ENCODE measurements at regions not wholly inside any gene's neighbourhood (a gene's known extent, or its start where the extent isn't known, plus 50 kb on each side); places are given as distances from the start of the nearest gene placed in this dataset.

GRCh38 chr12:107983756-107984472, 145.2 kb upstream of the WSCD2 start:
- H3K27ac ChIP-seq (ENCODE audit: low read length) = no peak overlapping the region
- no peaks in the 10 kb centered on the region for H3K36me3 ChIP-seq (ENCODE audit: insufficient read depth, low read depth, low read length)
- H3K9ac ChIP-seq (ENCODE audit: low read depth, low read length) = no peak overlapping the region
- H3K4me3 ChIP-seq (ENCODE audit: low read length) = no peak overlapping the region
- peaks cover 11% of the 10 kb centered on the region; the same call in 1 of the 2 replicates for H3K27me3 ChIP-seq (ENCODE audit: insufficient read depth, low read length)
- H3K4me1 ChIP-seq (ENCODE audit: insufficient read depth, low read length) = no peaks in the 10 kb centered on the region
- H3K9me3 ChIP-seq (ENCODE audit: insufficient read depth, low read depth, low read length) = no peaks in the 10 kb centered on the region

GRCh38 chr12:107984973-107985372, 144.1 kb upstream of the WSCD2 start:
- no peak overlapping the region for H3K9ac ChIP-seq (ENCODE audit: low read depth, low read length)
- no peak overlapping the region for H3K4me3 ChIP-seq (ENCODE audit: low read length)
- no peaks in the 10 kb centered on the region for H3K4me1 ChIP-seq (ENCODE audit: insufficient read depth, low read length)
- H3K27ac ChIP-seq (ENCODE audit: low read length) = no peak overlapping the region
- H3K27me3 ChIP-seq (ENCODE audit: insufficient read depth, low read length) = peaks cover 11% of the 10 kb centered on the region; the same call in 1 of the 2 replicates
- H3K36me3 ChIP-seq (ENCODE audit: insufficient read depth, low read depth, low read length) = no peaks in the 10 kb centered on the region
- H3K9me3 ChIP-seq (ENCODE audit: insufficient read depth, low read depth, low read length) = no peaks in the 10 kb centered on the region

- H3K27me3 ChIP-seq (ENCODE audit: insufficient read depth, low read length) = peaks cover 11% of the 10 kb centered on the region; the same call in 1 of the 2 replicates
- H3K4me3 ChIP-seq (ENCODE audit: low read length) = no peak overlapping the region
- H3K9me3 ChIP-seq (ENCODE audit: insufficient read depth, low read depth, low read length) = no peaks in the 10 kb centered on the region
Observed at GRCh38 chr12:107986183-107986582, 142.9 kb upstream of the WSCD2 start.

GRCh38 chr12:107990325-107990724, 138.8 kb upstream of the WSCD2 start:
- Histone ChIP-seq H3K9me3 (ENCODE audit: insufficient read depth, low read depth, low read length) (no peaks in the 10 kb centered on the region), H3K9ac (ENCODE audit: low read depth, low read length) (no peak overlapping the region), H3K36me3 (ENCODE audit: insufficient read depth, low read depth, low read length) (no peaks in the 10 kb centered on the region), H3K4me1 (ENCODE audit: insufficient read depth, low read length) (no peaks in the 10 kb centered on the region), H3K27me3 (ENCODE audit: insufficient read depth, low read length) (peaks cover 4% of the 10 kb centered on the region; the same call in 1 of the 2 replicates), H3K27ac (ENCODE audit: low read length) (no peak overlapping the region), H3K4me3 (ENCODE audit: low read length) (no peak overlapping the region)

More at GRCh38 chr12:107986183-107986582, 142.9 kb upstream of the WSCD2 start:
- H3K27ac ChIP-seq (ENCODE audit: low read length) = no peak overlapping the region
- no peak overlapping the region for H3K9ac ChIP-seq (ENCODE audit: low read depth, low read length)
- no peaks in the 10 kb centered on the region for H3K36me3 ChIP-seq (ENCODE audit: insufficient read depth, low read depth, low read length)
- H3K4me1 ChIP-seq (ENCODE audit: insufficient read depth, low read length) = no peaks in the 10 kb centered on the region

GRCh38 chr12:107992029-107992428, 137.1 kb upstream of the WSCD2 start:
- Histone ChIP-seq H3K4me3 (ENCODE audit: low read length) (no peak overlapping the region), H3K36me3 (ENCODE audit: insufficient read depth, low read depth, low read length) (no peaks in the 10 kb centered on the region), H3K4me1 (ENCODE audit: insufficient read depth, low read length) (no peaks in the 10 kb centered on the region)

GRCh38 chr12:107992870-107993451, 136.1 kb upstream of the WSCD2 start:
- Histone ChIP-seq H3K36me3 (ENCODE audit: insufficient read depth, low read depth, low read length) (no peaks in the 10 kb centered on the region), H3K9me3 (ENCODE audit: insufficient read depth, low read depth, low read length) (no peaks in the 10 kb centered on the region), H3K27me3 (ENCODE audit: insufficient read depth, low read length) (peaks cover 4% of the 10 kb centered on the region; the same call in 1 of the 2 replicates), H3K9ac (ENCODE audit: low read depth, low read length) (no peak overlapping the region), H3K4me1 (ENCODE audit: insufficient read depth, low read length) (no peaks in the 10 kb centered on the region), H3K27ac (ENCODE audit: low read length) (no peak overlapping the region), H3K4me3 (ENCODE audit: low read length) (no peak overlapping the region)

More at GRCh38 chr12:107992029-107992428, 137.1 kb upstream of the WSCD2 start:
- no peak overlapping the region for H3K27ac ChIP-seq (ENCODE audit: low read length)
- H3K9me3 ChIP-seq (ENCODE audit: insufficient read depth, low read depth, low read length) = no peaks in the 10 kb centered on the region
- H3K27me3 ChIP-seq (ENCODE audit: insufficient read depth, low read length) = peaks cover 4% of the 10 kb centered on the region; the same call in 1 of the 2 replicates
- no peak overlapping the region for H3K9ac ChIP-seq (ENCODE audit: low read depth, low read length)

- no peak overlapping the region for H3K4me3 ChIP-seq (ENCODE audit: low read length)
- no peak overlapping the region for H3K9ac ChIP-seq (ENCODE audit: low read depth, low read length)
- no peak overlapping the region for H3K27ac ChIP-seq (ENCODE audit: low read length)
- H3K36me3 ChIP-seq (ENCODE audit: insufficient read depth, low read depth, low read length) = no peaks in the 10 kb centered on the region
- peaks cover 8% of the 10 kb centered on the region; the same call in 1 of the 2 replicates for H3K27me3 ChIP-seq (ENCODE audit: insufficient read depth, low read length)
- no peaks in the 10 kb centered on the region for H3K9me3 ChIP-seq (ENCODE audit: insufficient read depth, low read depth, low read length)
- H3K4me1 ChIP-seq (ENCODE audit: insufficient read depth, low read length) = no peaks in the 10 kb centered on the region
Observed at GRCh38 chr12:107998863-107999262, 130.2 kb upstream of the WSCD2 start.

GRCh38 chr12:108000111-108000510, 129.0 kb upstream of the WSCD2 start:
- Histone ChIP-seq H3K27me3 (ENCODE audit: insufficient read depth, low read length) (peaks cover 9% of the 10 kb centered on the region; the same call in 1 of the 2 replicates), H3K27ac (ENCODE audit: low read length) (no peak overlapping the region), H3K9ac (ENCODE audit: low read depth, low read length) (no peak overlapping the region), H3K4me1 (ENCODE audit: insufficient read depth, low read length) (no peaks in the 10 kb centered on the region), H3K4me3 (ENCODE audit: low read length) (no peak overlapping the region), H3K36me3 (ENCODE audit: insufficient read depth, low read depth, low read length) (no peaks in the 10 kb centered on the region), H3K9me3 (ENCODE audit: insufficient read depth, low read depth, low read length) (no peaks in the 10 kb centered on the region)

- Histone ChIP-seq H3K4me1 (ENCODE audit: insufficient read depth, low read length) (peaks cover 5% of the 10 kb centered on the region; the same call in 1 of the 2 replicates), H3K27me3 (ENCODE audit: insufficient read depth, low read length) (peaks cover 28% of the 10 kb centered on the region; the same call in 1 of the 2 replicates), H3K27ac (ENCODE audit: low read length) (no peak overlapping the region), H3K9ac (ENCODE audit: low read depth, low read length) (no peak overlapping the region), H3K4me3 (ENCODE audit: low read length) (no peak overlapping the region), H3K9me3 (ENCODE audit: insufficient read depth, low read depth, low read length) (no peaks in the 10 kb centered on the region), H3K36me3 (ENCODE audit: insufficient read depth, low read depth, low read length) (no peaks in the 10 kb centered on the region)
Observed at GRCh38 chr12:108004319-108004718, 124.8 kb upstream of the WSCD2 start.

GRCh38 chr12:108008163-108008905, 120.8 kb upstream of the WSCD2 start:
- no peak overlapping the region for H3K27ac ChIP-seq (ENCODE audit: low read length)
- H3K9ac ChIP-seq (ENCODE audit: low read depth, low read length) = no peak overlapping the region
- no peaks in the 10 kb centered on the region for H3K9me3 ChIP-seq (ENCODE audit: insufficient read depth, low read depth, low read length)
- no peak overlapping the region for H3K4me3 ChIP-seq (ENCODE audit: low read length)
- H3K27me3 ChIP-seq (ENCODE audit: insufficient read depth, low read length) = peaks cover 36% of the 10 kb centered on the region; the same call in 1 of the 2 replicates
- H3K4me1 ChIP-seq (ENCODE audit: insufficient read depth, low read length) = peaks cover 5% of the 10 kb centered on the region; the same call in 1 of the 2 replicates
- H3K36me3 ChIP-seq (ENCODE audit: insufficient read depth, low read depth, low read length) = no peaks in the 10 kb centered on the region

- H3K36me3 ChIP-seq (ENCODE audit: insufficient read depth, low read depth, low read length) = no peaks in the 10 kb centered on the region
- H3K9ac ChIP-seq (ENCODE audit: low read depth, low read length) = no peak overlapping the region
- H3K4me3 ChIP-seq (ENCODE audit: low read length) = no peak overlapping the region
- peaks cover 5% of the 10 kb centered on the region; the same call in 1 of the 2 replicates for H3K4me1 ChIP-seq (ENCODE audit: insufficient read depth, low read length)
- no peak overlapping the region for H3K27ac ChIP-seq (ENCODE audit: low read length)
- H3K27me3 ChIP-seq (ENCODE audit: insufficient read depth, low read length) = peaks cover 43% of the 10 kb centered on the region; the same call in 1 of the 2 replicates
- no peaks in the 10 kb centered on the region for H3K9me3 ChIP-seq (ENCODE audit: insufficient read depth, low read depth, low read length)
Observed at GRCh38 chr12:108009442-108010070, 119.5 kb upstream of the WSCD2 start.

Measured in iPS-20b (cell line).